GM23338 (cell line): ENCODE measurements at regions not wholly inside any gene's neighbourhood (a gene's known extent, or its start where the extent isn't known, plus 50 kb on each side); places are given as distances from the start of the nearest gene placed in this dataset.
A peak's percentile ranks its signal among the peaks of the same experiment; 100 is the strongest.

Experiments used
- ATAC-seq: fragments of 200-7000 bp; cut with Tn5 transposase; 3 replicates; pipeline ENCODE4 v1.9.1; 2020
- DNase-seq: peaks from one replicate; pipeline ENCODE4 v3.0.0-alpha.2; 2015; ENCODE audit warnings: low spot score
- H2AFZ ChIP-seq: fragments of 200-600 bp; sonication (generic); 2 replicates; pipeline ENCODE4 v1.8.0; 2016; ENCODE audit warnings: antibody characterized with exemption, mild to moderate bottlenecking, moderate library complexity
- H3F3A ChIP-seq: fragments of 200-600 bp; sonication (generic); replicated peaks from 2 replicates; pipeline ENCODE4 v1.8.0; 2017; ENCODE audit warnings: antibody characterized with exemption, mixed run types, low read depth
- H3K27ac ChIP-seq: fragments of 200-600 bp; sonication (generic); 2 replicates; pipeline ENCODE4 v1.6.1; 2016; ENCODE audit warnings: low read depth
- H3K27me3 ChIP-seq: fragments of 200-600 bp; sonication (generic); 2 replicates; pipeline ENCODE4 v1.8.0; 2016; ENCODE audit warnings: mild to moderate bottlenecking, mixed run types, moderate library complexity; ENCODE audit not compliant: insufficient read depth
- H3K36me3 ChIP-seq: fragments of 200-600 bp; sonication (generic); 2 replicates; pipeline ENCODE4 v1.8.0; 2016; ENCODE audit warnings: mild to moderate bottlenecking; ENCODE audit not compliant: insufficient read depth
- H3K4me1 ChIP-seq: fragments of 200-600 bp; sonication (generic); 2 replicates; pipeline ENCODE4 v1.8.0; 2016; ENCODE audit warnings: mild to moderate bottlenecking, moderate library complexity; ENCODE audit not compliant: insufficient read depth
- H3K4me2 ChIP-seq: fragments of 200-600 bp; sonication (generic); 2 replicates; pipeline ENCODE4 v1.7.1; 2017; ENCODE audit warnings: mixed run types
- H3K4me3 ChIP-seq: fragments of 200-600 bp; sonication (generic); 2 replicates; pipeline ENCODE4 v1.6.1; 2016; ENCODE audit warnings: mixed run types
- H3K79me2 ChIP-seq: fragments of 200-600 bp; sonication (generic); replicated peaks from 2 replicates; pipeline ENCODE4 v1.8.0; 2017; ENCODE audit warnings: mild to moderate bottlenecking; ENCODE audit not compliant: insufficient read depth
- H3K9me2 ChIP-seq: fragments of 200-600 bp; sonication (generic); 2 replicates; pipeline ENCODE4 v1.8.0; 2017; ENCODE audit not compliant: insufficient read depth
- H4K20me1 ChIP-seq: fragments of 200-600 bp; sonication (generic); replicated peaks from 2 replicates; pipeline ENCODE4 v1.8.0; 2017; ENCODE audit warnings: mild to moderate bottlenecking; ENCODE audit not compliant: insufficient read depth
- H3K27ac Mint-ChIP-seq: 2 replicates; pipeline ENCODE4 v1.8.0; 2020; ENCODE audit warnings: inconsistent platforms, mild to moderate bottlenecking, moderate library complexity, mixed read lengths
- H3K27me3 Mint-ChIP-seq: 3 replicates; pipeline ENCODE4 v1.8.0; 2022; ENCODE audit warnings: low read depth, mild to moderate bottlenecking, moderate library complexity, mixed read lengths, inconsistent platforms; ENCODE audit not compliant: insufficient read depth, poor library complexity
- H3K36me3 Mint-ChIP-seq: 3 replicates; pipeline ENCODE4 v1.8.0; 2021; ENCODE audit warnings: low read depth, mild to moderate bottlenecking, inconsistent platforms, moderate library complexity, mixed read lengths
- H3K4me1 Mint-ChIP-seq: 3 replicates; pipeline ENCODE4 v1.8.0; 2020; ENCODE audit warnings: mild to moderate bottlenecking, inconsistent platforms, mixed read lengths
- H3K4me3 Mint-ChIP-seq: 3 replicates; pipeline ENCODE4 v1.8.0; 2021; ENCODE audit warnings: moderate library complexity, mild to moderate bottlenecking, inconsistent platforms, mixed read lengths
- H3K9me3 Mint-ChIP-seq: 3 replicates; pipeline ENCODE4 v1.8.0; 2020; ENCODE audit warnings: moderate library complexity, mild to moderate bottlenecking, inconsistent platforms, mixed read lengths
- CTCF ChIP-seq, 2 experiments: fragments of 200-600 bp in 1 of 2; sonication (generic) in 1 of 2; conservative IDR thresholded peaks; 2 replicates each; pipeline versions ENCODE4 v1.5.1 to v1.6.1; 2016 to 2017; ENCODE audit warnings: antibody characterized with exemption in 2 of 2, low read depth in 2 of 2, mild to moderate bottlenecking in 2 of 2, moderate library complexity in 1 of 2
- EZH2 ChIP-seq: fragments of 200-600 bp; sonication (generic); IDR thresholded peaks from one replicate; pipeline ENCODE4 v1.8.0; 2017; ENCODE audit warnings: antibody characterized with exemption, mild to moderate bottlenecking, low read depth; ENCODE audit not compliant: unreplicated experiment
- EZH2phosphoT487 ChIP-seq: fragments of 200-600 bp; sonication (generic); IDR thresholded peaks from one replicate; pipeline ENCODE4 v1.8.1; 2018; ENCODE audit warnings: antibody characterized with exemption; ENCODE audit not compliant: unreplicated experiment
- JUNB ChIP-seq: IDR thresholded peaks from one replicate; pipeline ENCODE4 v1.6.1; 2016; ENCODE audit warnings: antibody characterized with exemption; ENCODE audit not compliant: unreplicated experiment
- NANOG ChIP-seq: IDR thresholded peaks from 2 replicates; pipeline ENCODE4 v1.6.1; 2016; ENCODE audit warnings: antibody characterized with exemption, borderline replicate concordance
- POLR2AphosphoS5 ChIP-seq: IDR thresholded peaks from 2 replicates; pipeline ENCODE4 v1.6.1; 2016; ENCODE audit warnings: antibody characterized with exemption, low read depth
- STAT1 ChIP-seq: IDR thresholded peaks from one replicate; pipeline ENCODE4 v1.6.1; 2016; ENCODE audit warnings: antibody characterized with exemption; ENCODE audit not compliant: unreplicated experiment
- ZNF114 ChIP-seq: fragments of 250-450 bp; sonication (Bioruptor Pico); IDR thresholded peaks from 2 replicates; pipeline ENCODE4 v1.5.0; 2020; ENCODE audit warnings: mild to moderate bottlenecking, moderate library complexity
- ZNF331 ChIP-seq: fragments of 250-450 bp; sonication (Bioruptor Pico); IDR thresholded peaks from 2 replicates; pipeline ENCODE4 v1.5.0; 2020; ENCODE audit warnings: low read depth, mild to moderate bottlenecking, moderate library complexity
- TF ChIP-seq, protein P1 (sequence below): IDR thresholded peaks from 2 replicates; pipeline ENCODE4 v1.6.1; 2016; ENCODE audit warnings: antibody characterized with exemption
- TF ChIP-seq, protein P2 (sequence below): IDR thresholded peaks from one replicate; pipeline ENCODE4 v1.6.1; 2018; ENCODE audit warnings: antibody characterized with exemption; ENCODE audit not compliant: unreplicated experiment

DNA sequence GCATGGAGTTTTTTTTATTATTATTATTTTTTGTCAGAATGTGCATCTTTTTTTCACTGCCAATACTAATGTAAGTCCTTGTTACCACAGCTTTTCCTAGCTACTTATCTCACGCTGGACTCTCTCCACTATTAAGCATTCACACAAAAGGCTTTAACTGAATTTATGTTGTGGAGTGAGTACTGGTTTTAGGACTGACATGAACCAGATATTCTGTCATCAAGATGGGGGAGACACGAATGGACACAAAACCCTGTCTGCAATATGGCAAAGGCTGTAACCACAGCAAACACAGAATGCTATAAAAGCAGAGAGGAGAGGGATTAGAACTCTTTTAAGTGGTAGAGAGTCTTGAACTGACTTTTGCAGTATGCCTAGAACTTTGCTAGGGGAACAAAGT lies 592.2 kb upstream of the TBL1XR1 start:
- no peak overlapping the region for H3K4me3 Mint-ChIP-seq
- Histone ChIP-seq H3K4me2 (no peak overlapping the region), H3K79me2 (no peaks in the 10 kb centered on the region), H4K20me1 (no peaks in the 10 kb centered on the region), H3K4me1 (peaks cover 8% of the 10 kb centered on the region; the same call in 1 of the 2 replicates), H2AFZ (peak overlapping the region; percentile 81), H3K36me3 (no peaks in the 10 kb centered on the region), H3K4me3 (no peak overlapping the region), H3F3A (no peaks in the 10 kb centered on the region), H3K9me2 (peaks cover 18% of the 10 kb centered on the region), H3K27me3 (no peaks in the 10 kb centered on the region), H3K27ac (no peak overlapping the region)
- no peak overlapping the region for H3K27ac Mint-ChIP-seq
- DNase-seq (no peak), ATAC-seq (no peak)
- peaks cover 3% of the 10 kb centered on the region; the same call in 1 of the 3 replicates for H3K4me1 Mint-ChIP-seq
- no peaks in the 10 kb centered on the region for H3K9me3 Mint-ChIP-seq
- H3K27me3 Mint-ChIP-seq = peaks cover 2% of the 10 kb centered on the region
- TF ChIP-seq EZH2phosphoT487 (no peak), ZNF331 (CRISPR knock-in tag) (no peak), ZNF114 (no peak), POLR2AphosphoS5 (no peak), JUNB (no peak), EZH2 (no peak)
- TF ChIP-seq, protein P1, sequence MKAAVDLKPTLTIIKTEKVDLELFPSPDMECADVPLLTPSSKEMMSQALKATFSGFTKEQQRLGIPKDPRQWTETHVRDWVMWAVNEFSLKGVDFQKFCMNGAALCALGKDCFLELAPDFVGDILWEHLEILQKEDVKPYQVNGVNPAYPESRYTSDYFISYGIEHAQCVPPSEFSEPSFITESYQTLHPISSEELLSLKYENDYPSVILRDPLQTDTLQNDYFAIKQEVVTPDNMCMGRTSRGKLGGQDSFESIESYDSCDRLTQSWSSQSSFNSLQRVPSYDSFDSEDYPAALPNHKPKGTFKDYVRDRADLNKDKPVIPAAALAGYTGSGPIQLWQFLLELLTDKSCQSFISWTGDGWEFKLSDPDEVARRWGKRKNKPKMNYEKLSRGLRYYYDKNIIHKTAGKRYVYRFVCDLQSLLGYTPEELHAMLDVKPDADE = no peak
- no peaks in the 10 kb centered on the region for H3K36me3 Mint-ChIP-seq

DNA sequence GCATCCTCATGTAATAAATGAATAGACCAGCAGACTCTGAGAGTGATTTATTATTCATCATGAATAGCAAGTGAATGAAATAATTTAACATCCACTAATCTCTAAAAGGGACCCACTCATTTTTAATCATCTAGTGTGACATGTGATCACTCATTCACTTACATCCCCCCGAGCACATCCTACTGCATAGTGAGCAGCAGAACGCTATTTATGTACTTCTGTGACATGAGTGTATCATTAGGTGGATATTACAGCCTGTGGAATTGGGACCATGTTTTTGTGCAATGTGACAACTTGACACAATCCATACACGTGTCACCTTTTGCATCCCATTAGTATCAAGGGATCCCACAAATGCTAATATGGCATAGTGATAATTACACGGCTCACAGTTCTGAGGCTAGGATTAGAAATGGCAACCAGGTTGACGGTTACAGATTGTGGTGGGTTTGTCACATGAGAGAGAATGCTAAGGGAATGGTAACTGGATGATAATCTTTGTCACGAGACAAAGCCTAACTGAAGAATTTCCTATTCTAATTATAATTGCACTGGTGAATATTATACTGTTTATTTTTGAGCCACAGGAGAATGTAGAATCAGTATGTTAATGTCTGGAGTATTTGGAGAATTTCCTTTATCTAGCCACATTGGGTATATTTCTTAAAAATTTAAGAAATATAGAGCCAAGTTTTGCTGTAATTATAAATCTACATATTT lies 595.2 kb upstream of the TBL1XR1 start:
- ATAC-seq (no peak), DNase-seq (no peak)
- Histone ChIP-seq H3K79me2 (no peaks in the 10 kb centered on the region), H3K27me3 (no peaks in the 10 kb centered on the region), H3F3A (no peaks in the 10 kb centered on the region), H3K4me1 (peaks cover 26% of the 10 kb centered on the region), H3K4me3 (no peak overlapping the region), H3K36me3 (no peaks in the 10 kb centered on the region), H3K9me2 (peaks cover 15% of the 10 kb centered on the region), H3K4me2 (no peak overlapping the region), H3K27ac (no peak overlapping the region), H4K20me1 (no peaks in the 10 kb centered on the region), H2AFZ (no peak overlapping the region)
- Mint-ChIP-seq H3K4me1 (peaks cover 13% of the 10 kb centered on the region), H3K27me3 (peaks cover 4% of the 10 kb centered on the region), H3K4me3 (no peak overlapping the region), H3K36me3 (no peaks in the 10 kb centered on the region), H3K27ac (no peak overlapping the region), H3K9me3 (no peaks in the 10 kb centered on the region)
- no peak for TF ChIP-seq EZH2
- no peak for TF ChIP-seq CTCF (conservative IDR thresholded peaks at IDR 0.05; ENCODE audit: low read depth in 2 of 2)
- no peak for TF ChIP-seq POLR2AphosphoS5
- TF ChIP-seq STAT1 = no peak
- TF ChIP-seq, protein P1 = no peak
- TF ChIP-seq NANOG = no peak
- no peak for TF ChIP-seq ZNF331 (CRISPR knock-in tag)
- TF ChIP-seq, protein P2, sequence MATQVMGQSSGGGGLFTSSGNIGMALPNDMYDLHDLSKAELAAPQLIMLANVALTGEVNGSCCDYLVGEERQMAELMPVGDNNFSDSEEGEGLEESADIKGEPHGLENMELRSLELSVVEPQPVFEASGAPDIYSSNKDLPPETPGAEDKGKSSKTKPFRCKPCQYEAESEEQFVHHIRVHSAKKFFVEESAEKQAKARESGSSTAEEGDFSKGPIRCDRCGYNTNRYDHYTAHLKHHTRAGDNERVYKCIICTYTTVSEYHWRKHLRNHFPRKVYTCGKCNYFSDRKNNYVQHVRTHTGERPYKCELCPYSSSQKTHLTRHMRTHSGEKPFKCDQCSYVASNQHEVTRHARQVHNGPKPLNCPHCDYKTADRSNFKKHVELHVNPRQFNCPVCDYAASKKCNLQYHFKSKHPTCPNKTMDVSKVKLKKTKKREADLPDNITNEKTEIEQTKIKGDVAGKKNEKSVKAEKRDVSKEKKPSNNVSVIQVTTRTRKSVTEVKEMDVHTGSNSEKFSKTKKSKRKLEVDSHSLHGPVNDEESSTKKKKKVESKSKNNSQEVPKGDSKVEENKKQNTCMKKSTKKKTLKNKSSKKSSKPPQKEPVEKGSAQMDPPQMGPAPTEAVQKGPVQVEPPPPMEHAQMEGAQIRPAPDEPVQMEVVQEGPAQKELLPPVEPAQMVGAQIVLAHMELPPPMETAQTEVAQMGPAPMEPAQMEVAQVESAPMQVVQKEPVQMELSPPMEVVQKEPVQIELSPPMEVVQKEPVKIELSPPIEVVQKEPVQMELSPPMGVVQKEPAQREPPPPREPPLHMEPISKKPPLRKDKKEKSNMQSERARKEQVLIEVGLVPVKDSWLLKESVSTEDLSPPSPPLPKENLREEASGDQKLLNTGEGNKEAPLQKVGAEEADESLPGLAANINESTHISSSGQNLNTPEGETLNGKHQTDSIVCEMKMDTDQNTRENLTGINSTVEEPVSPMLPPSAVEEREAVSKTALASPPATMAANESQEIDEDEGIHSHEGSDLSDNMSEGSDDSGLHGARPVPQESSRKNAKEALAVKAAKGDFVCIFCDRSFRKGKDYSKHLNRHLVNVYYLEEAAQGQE = no peak
- no peak for TF ChIP-seq JUNB
- TF ChIP-seq ZNF114 = no peak
